ENCODE measurements at regions not wholly inside any gene's neighbourhood (a gene's known extent, or its start where the extent isn't known, plus 50 kb on each side); places are given as distances from the start of the nearest gene placed in this dataset.

GRCh38 chr7:46129831-46130230 lies 208.8 kb upstream of the IGFBP3 start:
- H3K27me3 ChIP-seq = no peaks in the 10 kb centered on the region
- DNase-seq (no peak), ATAC-seq (no peak)
- no peak overlapping the region for H3K4me3 ChIP-seq
- intact Hi-C loops (cut with DNase I; ENCODE audit: low total_unique reads) = no loop called here
- no peaks in the 10 kb centered on the region for H3K9me3 ChIP-seq
- H3K4me1 ChIP-seq = no peaks in the 10 kb centered on the region
- H3K27ac ChIP-seq = no peak overlapping the region
- in situ Hi-C loops (cut with MboI; ENCODE audit: low sequenced_read_pairs in 4 of 4) = no loop called here
- H3K36me3 ChIP-seq = no peaks in the 10 kb centered on the region
- TF ChIP-seq POLR2A (IDR thresholded peaks at IDR 0.05) (no peak), CTCF (IDR thresholded peaks at IDR 0.05 in 4 of 5, conservative IDR thresholded peaks at IDR 0.05 in 1 of 5) (peak in 1 of 5 experiments; percentile 13)

- ATAC-seq (no peak), DNase-seq (no peak)
- no peak overlapping the region for H3K27ac ChIP-seq
- no peaks in the 10 kb centered on the region for H3K27me3 ChIP-seq
- TF ChIP-seq CTCF (IDR thresholded peaks at IDR 0.05 in 4 of 5, conservative IDR thresholded peaks at IDR 0.05 in 1 of 5) (no peak), POLR2A (IDR thresholded peaks at IDR 0.05) (no peak)
- no peaks in the 10 kb centered on the region for H3K9me3 ChIP-seq
- in situ Hi-C loops (cut with MboI; ENCODE audit: low sequenced_read_pairs in 4 of 4) (no loop called here), intact Hi-C loops (cut with DNase I; ENCODE audit: low total_unique reads) (no loop called here)
- H3K4me3 ChIP-seq = no peak overlapping the region
- no peaks in the 10 kb centered on the region for H3K4me1 ChIP-seq
- no peaks in the 10 kb centered on the region for H3K36me3 ChIP-seq
Observed at GRCh38 chr7:46127814-46128213, 206.7 kb upstream of the IGFBP3 start.

GRCh38 chr7:46126675-46127300 lies 205.7 kb upstream of the IGFBP3 start:
- H3K27me3 ChIP-seq = no peaks in the 10 kb centered on the region
- ATAC-seq = no peak
- no peak for TF ChIP-seq POLR2A (IDR thresholded peaks at IDR 0.05)
- no peak for TF ChIP-seq CTCF (IDR thresholded peaks at IDR 0.05 in 4 of 5, conservative IDR thresholded peaks at IDR 0.05 in 1 of 5)
- intact Hi-C loops (cut with DNase I; ENCODE audit: low total_unique reads) (no loop called here), in situ Hi-C loops (cut with MboI; ENCODE audit: low sequenced_read_pairs in 4 of 4) (no loop called here)
- no peaks in the 10 kb centered on the region for H3K4me1 ChIP-seq
- H3K27ac ChIP-seq = no peak overlapping the region
- H3K36me3 ChIP-seq = no peaks in the 10 kb centered on the region
- no peak for DNase-seq
- H3K4me3 ChIP-seq = no peak overlapping the region
- no peaks in the 10 kb centered on the region for H3K9me3 ChIP-seq

- no peak for DNase-seq
- TF ChIP-seq POLR2A (IDR thresholded peaks at IDR 0.05) = no peak
- no peak for TF ChIP-seq CTCF (IDR thresholded peaks at IDR 0.05 in 4 of 5, conservative IDR thresholded peaks at IDR 0.05 in 1 of 5)
- ATAC-seq = no peak
- in situ Hi-C loops (cut with MboI; ENCODE audit: low sequenced_read_pairs in 4 of 4) (no loop called here), intact Hi-C loops (cut with DNase I; ENCODE audit: low total_unique reads) (no loop called here)
- no peaks in the 10 kb centered on the region for H3K27me3 ChIP-seq
- no peaks in the 10 kb centered on the region for H3K9me3 ChIP-seq
- H3K27ac ChIP-seq = no peak overlapping the region
- no peaks in the 10 kb centered on the region for H3K36me3 ChIP-seq
- no peaks in the 10 kb centered on the region for H3K4me1 ChIP-seq
- no peak overlapping the region for H3K4me3 ChIP-seq
Observed at GRCh38 chr7:46123756-46124343, 202.8 kb upstream of the IGFBP3 start.

- DNase-seq = no peak
- Histone ChIP-seq H3K9me3 (no peaks in the 10 kb centered on the region), H3K27ac (no peak overlapping the region), H3K4me3 (no peak overlapping the region), H3K4me1 (no peaks in the 10 kb centered on the region), H3K27me3 (no peaks in the 10 kb centered on the region), H3K36me3 (no peaks in the 10 kb centered on the region)
- no peak for TF ChIP-seq POLR2A (IDR thresholded peaks at IDR 0.05)
- TF ChIP-seq CTCF (IDR thresholded peaks at IDR 0.05 in 4 of 5, conservative IDR thresholded peaks at IDR 0.05 in 1 of 5) = no peak
- in situ Hi-C loops (cut with MboI; ENCODE audit: low sequenced_read_pairs in 4 of 4) = no loop called here
- ATAC-seq = no peak
- intact Hi-C loops (cut with DNase I; ENCODE audit: low total_unique reads) = no loop called here
Observed at GRCh38 chr7:46115410-46115809, 194.3 kb upstream of the IGFBP3 start.
